Activated CD4-positive, alpha-beta T cell treated with anti-CD3 and anti-CD28 coated beads, Interleukin-2, amount 10 ng/mL, durations not matched to agents 24 days and 14 days (primary cell): ENCODE measurements at regions not wholly inside any gene's neighbourhood (a gene's known extent, or its start where the extent isn't known, plus 50 kb on each side); places are given as distances from the start of the nearest gene placed in this dataset.

ENCODE experiments used
- DNase-seq: peaks from one replicate; pipeline ENCODE4 v3.0.0; 2022
- H3K27ac Mint-ChIP-seq: one replicate; pipeline ENCODE4 v1.8.0; 2022; ENCODE audit warnings: mild to moderate bottlenecking, mixed read lengths
- H3K27me3 Mint-ChIP-seq: one replicate; pipeline ENCODE4 v1.8.0; 2022; ENCODE audit warnings: mixed read lengths
- H3K36me3 Mint-ChIP-seq: one replicate; pipeline ENCODE4 v1.8.0; 2022; ENCODE audit warnings: low read depth, mild to moderate bottlenecking, mixed read lengths
- H3K4me1 Mint-ChIP-seq: one replicate; pipeline ENCODE4 v1.8.0; 2021; ENCODE audit warnings: mixed read lengths
- H3K4me3 Mint-ChIP-seq: one replicate; pipeline ENCODE4 v1.8.0; 2022; ENCODE audit warnings: mild to moderate bottlenecking, moderate library complexity, mixed read lengths
- H3K9me3 Mint-ChIP-seq: one replicate; pipeline ENCODE4 v1.8.0; 2021; ENCODE audit warnings: mixed read lengths
- intact Hi-C: fragments of 100-400 bp; cut with micrococcal nuclease; formaldehyde crosslinking; loops from one replicate; pipeline ENCODE4 v1.15.1; 2023

DNA sequence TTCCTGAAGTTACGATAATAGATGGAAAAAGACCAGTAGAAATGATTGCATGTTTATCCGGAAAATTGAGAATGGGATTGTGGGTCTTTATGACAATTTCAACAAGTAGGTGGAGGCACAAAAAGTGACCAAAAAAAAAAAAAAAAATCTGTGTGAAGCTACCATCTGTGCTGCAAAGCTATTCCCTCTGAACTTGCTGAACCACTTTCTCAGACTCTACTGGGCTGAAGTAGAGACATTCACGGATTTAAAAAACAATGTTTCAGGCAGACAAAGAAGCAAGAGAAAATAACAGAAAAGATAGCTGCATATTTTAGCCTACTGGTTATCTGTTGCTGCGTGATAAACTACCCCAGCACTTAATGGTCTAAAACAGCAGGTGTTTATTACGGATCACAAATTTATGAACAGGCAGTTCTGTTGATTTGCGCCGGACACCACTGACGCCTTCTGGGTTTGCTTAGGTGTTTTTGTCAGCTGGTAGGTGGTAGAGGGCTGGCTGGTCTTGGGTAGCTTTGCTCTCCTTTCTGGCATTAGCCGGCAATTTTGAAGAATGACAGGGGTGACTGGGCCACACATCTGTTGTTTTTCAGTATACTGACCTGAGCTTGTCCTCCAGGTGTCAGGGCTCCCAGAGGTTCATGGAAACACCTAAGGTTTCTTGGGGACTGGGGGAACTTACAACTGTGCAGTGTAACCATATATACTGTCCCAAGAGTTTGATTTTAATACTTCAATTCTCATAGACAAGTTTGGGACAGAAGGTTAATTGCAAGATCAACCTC lies 665.1 kb downstream of the CCSER2 start:
- Mint-ChIP-seq H3K4me1 (no peaks in the 10 kb centered on the region), H3K36me3 (no peaks in the 10 kb centered on the region), H3K9me3 (no peaks in the 10 kb centered on the region), H3K4me3 (no peak overlapping the region), H3K27ac (no peak overlapping the region), H3K27me3 (no peaks in the 10 kb centered on the region)
- no peak for DNase-seq
- intact Hi-C loops, result no loop called here

DNA sequence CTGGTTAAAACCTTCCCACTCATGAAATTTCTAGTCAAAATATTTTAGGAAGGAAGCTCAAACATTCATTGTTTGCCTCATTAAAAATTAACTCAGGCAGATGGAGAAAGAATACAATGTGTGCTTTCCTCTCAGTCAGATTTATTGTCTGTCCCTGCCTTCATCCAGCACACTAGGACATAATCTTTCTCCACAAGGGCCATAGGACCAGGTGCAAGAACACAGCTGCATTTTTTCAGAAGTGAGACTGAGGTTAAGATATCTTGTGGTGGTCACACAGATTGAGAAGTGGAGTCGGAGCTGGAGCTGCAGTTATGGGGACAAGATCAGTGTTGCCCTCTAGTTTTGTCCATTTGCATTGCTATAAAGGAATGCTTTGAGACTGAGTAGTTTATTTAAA lies 666.3 kb downstream of the CCSER2 start:
- intact Hi-C loops, result no loop called here
- Mint-ChIP-seq H3K4me1 (no peaks in the 10 kb centered on the region), H3K9me3 (no peaks in the 10 kb centered on the region), H3K4me3 (no peak overlapping the region), H3K27ac (no peak overlapping the region), H3K36me3 (no peaks in the 10 kb centered on the region), H3K27me3 (no peaks in the 10 kb centered on the region)
- no peak for DNase-seq

DNA sequence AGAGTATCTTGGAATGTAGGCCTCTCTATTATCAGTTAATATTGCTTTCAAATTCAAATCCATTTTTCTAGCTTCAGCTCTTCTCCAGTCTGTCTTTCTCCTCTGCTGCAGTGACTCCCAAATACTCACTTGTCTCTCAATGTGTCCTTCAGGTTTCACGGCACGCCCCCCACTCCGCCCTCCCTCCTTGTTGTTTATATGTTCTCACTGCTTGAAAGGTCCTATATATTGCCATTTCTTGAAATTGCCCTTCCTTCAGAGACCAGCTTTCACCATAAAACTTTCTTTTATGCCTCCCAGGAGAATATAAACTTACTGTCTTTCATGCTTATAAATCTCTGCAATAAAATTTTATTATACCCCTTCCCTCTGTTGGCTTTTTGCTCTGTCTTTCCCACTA lies 668.2 kb downstream of the CCSER2 start:
- H3K9me3 Mint-ChIP-seq, result no peaks in the 10 kb centered on the region
- no peak overlapping the region for H3K27ac Mint-ChIP-seq
- H3K4me3 Mint-ChIP-seq, result no peak overlapping the region
- DNase-seq, result no peak
- intact Hi-C loops, result no loop called here
- no peaks in the 10 kb centered on the region for H3K36me3 Mint-ChIP-seq
- no peaks in the 10 kb centered on the region for H3K4me1 Mint-ChIP-seq
- H3K27me3 Mint-ChIP-seq, result no peaks in the 10 kb centered on the region

DNA sequence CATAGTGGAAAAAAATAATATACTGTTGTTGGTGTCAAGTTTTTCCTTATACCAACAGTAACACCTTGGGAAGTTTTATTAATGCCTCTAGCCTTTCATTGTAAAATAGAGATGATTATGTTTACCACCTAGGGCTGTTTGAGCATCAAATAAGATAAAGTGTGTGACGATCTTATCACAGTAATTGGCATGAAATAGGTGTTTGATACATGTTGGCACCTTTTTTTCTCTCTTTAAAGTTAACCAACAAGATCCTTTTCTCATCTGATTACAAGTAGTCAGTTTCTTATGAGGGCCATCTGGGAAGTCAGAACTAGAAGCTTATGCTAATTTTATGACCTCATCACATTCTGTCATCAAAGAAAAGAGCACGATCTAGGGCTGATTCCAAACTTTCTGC lies 669.5 kb downstream of the CCSER2 start:
- Mint-ChIP-seq H3K27ac (no peak overlapping the region), H3K9me3 (no peaks in the 10 kb centered on the region), H3K4me3 (no peak overlapping the region), H3K36me3 (no peaks in the 10 kb centered on the region), H3K4me1 (no peaks in the 10 kb centered on the region), H3K27me3 (no peaks in the 10 kb centered on the region)
- intact Hi-C loops, result no loop called here
- DNase-seq, result no peak

DNA sequence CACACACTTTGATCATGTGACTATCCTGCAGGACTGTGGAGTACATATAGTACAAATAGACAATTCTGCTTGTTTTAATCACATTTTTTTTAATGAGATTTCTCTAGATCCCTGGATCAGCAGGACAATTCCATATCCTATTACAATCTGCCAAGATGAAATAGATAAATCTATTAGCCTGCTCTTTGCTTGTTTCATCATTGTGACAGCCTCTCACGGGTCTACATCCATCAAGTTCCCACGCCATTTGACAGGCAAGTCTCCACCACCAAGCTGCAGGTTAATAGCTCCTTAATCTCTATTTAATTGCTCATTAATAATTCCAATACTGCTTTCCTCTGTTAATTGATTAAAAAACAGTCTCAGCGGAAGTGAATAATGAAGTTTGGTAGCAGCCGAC lies 671.5 kb downstream of the CCSER2 start:
- no peak overlapping the region for H3K4me3 Mint-ChIP-seq

DNA sequence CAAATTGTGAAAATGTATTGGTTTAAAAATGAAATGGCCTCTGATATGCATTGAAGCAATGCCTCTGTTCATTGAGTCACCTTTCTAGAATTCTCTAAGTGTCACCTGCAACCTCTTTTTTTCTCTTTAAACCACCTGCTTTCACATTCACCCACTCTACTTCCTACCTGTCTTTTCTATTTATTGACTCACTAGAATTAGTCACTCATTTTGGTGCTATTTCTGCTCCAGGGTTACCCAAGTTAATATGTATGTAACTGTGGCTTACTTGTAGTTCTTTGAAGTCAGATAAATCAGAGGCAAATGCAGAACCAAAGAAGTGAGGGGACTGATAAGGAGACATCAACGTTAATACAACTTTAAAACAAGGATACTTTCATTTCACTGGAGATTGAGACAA lies 674.7 kb downstream of the CCSER2 start:
- no peak overlapping the region for H3K27ac Mint-ChIP-seq

More for the DNA sequence above, 671.5 kb downstream of the CCSER2 start:
- Mint-ChIP-seq H3K36me3 (no peaks in the 10 kb centered on the region), H3K9me3 (no peaks in the 10 kb centered on the region), H3K4me1 (no peaks in the 10 kb centered on the region), H3K27ac (no peak overlapping the region), H3K27me3 (no peaks in the 10 kb centered on the region)
- no peak for DNase-seq
- intact Hi-C loops, result no loop called here

DNA sequence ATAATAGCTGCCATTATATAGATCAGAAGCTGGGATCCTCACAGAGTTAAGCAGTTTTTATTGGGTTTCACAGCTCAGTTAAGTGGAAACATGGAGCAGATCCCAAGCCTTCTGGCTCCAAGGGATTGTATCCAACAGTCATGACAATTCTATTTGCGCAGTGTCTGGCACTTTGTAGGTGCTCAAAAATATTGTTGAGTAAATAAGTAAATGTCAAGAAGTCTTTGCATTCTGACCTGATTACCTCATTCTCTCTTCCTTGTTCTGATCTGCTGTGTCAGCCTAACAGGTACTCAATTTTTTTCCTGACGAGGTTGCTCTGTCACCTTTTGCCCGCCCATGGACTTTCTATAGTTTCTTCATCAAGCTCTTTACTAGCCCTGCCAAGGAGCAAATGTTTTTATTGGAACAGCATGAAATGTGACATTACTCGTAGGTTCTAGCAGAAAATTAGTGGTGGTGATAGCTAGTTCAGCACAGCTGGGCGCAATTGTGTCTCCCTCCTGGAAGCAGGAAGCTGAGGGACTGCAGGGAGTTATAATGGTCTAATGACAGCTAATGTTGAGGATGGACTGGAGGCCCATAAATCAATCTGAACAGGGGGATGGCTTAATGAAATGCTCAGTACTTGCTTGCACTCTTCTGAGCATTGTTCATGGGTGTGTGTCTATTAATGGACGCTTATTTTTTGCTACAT lies 680.2 kb downstream of the CCSER2 start:
- Mint-ChIP-seq H3K9me3 (no peaks in the 10 kb centered on the region), H3K36me3 (no peaks in the 10 kb centered on the region), H3K27me3 (no peaks in the 10 kb centered on the region), H3K4me3 (no peak overlapping the region), H3K4me1 (no peaks in the 10 kb centered on the region), H3K27ac (no peak overlapping the region)
- DNase-seq, result no peak
- intact Hi-C loops, result no loop called here

More for the DNA sequence above, 674.7 kb downstream of the CCSER2 start:
- Mint-ChIP-seq H3K36me3 (no peaks in the 10 kb centered on the region), H3K27me3 (no peaks in the 10 kb centered on the region), H3K4me3 (no peak overlapping the region), H3K9me3 (no peaks in the 10 kb centered on the region), H3K4me1 (no peaks in the 10 kb centered on the region)
- no peak for DNase-seq
- intact Hi-C loops, result no loop called here

- no peak for DNase-seq
- Mint-ChIP-seq H3K27me3 (no peaks in the 10 kb centered on the region), H3K4me3 (no peak overlapping the region), H3K4me1 (no peaks in the 10 kb centered on the region), H3K27ac (no peak overlapping the region), H3K9me3 (no peaks in the 10 kb centered on the region), H3K36me3 (no peaks in the 10 kb centered on the region)
- intact Hi-C loops, result no loop called here
Measured at GRCh38 chr10:85012305-85012704, 683.9 kb downstream of the CCSER2 start.

- no peak overlapping the region for H3K27ac Mint-ChIP-seq
- intact Hi-C loops, result no loop called here
- no peaks in the 10 kb centered on the region for H3K36me3 Mint-ChIP-seq
- no peak overlapping the region for H3K4me3 Mint-ChIP-seq
- H3K4me1 Mint-ChIP-seq, result no peaks in the 10 kb centered on the region
- H3K9me3 Mint-ChIP-seq, result peaks cover 5% of the 10 kb centered on the region
- no peaks in the 10 kb centered on the region for H3K27me3 Mint-ChIP-seq
- DNase-seq, result no peak
Measured at GRCh38 chr10:85026878-85027467, 698.6 kb downstream of the CCSER2 start.

DNA sequence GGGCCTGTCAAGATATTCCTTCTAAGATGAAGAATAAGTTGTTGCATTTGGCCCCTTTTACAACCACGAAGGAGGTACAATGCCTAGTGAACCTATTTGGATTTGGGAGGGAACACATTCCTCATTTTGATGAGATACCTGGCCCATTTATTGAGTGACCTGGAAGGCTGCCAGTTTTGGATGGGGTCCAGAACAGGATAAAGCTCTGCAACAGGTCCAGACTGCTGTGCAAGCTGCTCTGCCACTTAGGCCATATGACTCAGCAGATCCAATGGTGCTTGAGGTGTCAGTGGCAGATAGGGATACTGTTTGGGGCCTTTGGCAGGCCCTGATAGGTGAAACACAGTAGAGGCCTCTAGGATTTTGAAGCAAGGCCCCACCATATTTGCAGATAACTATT lies 704.6 kb downstream of the CCSER2 start:
- Mint-ChIP-seq H3K27me3 (no peaks in the 10 kb centered on the region), H3K27ac (no peak overlapping the region), H3K4me1 (no peaks in the 10 kb centered on the region), H3K9me3 (peaks cover 5% of the 10 kb centered on the region), H3K4me3 (no peak overlapping the region), H3K36me3 (no peaks in the 10 kb centered on the region)
- intact Hi-C loops, result no loop called here
- no peak for DNase-seq

DNA sequence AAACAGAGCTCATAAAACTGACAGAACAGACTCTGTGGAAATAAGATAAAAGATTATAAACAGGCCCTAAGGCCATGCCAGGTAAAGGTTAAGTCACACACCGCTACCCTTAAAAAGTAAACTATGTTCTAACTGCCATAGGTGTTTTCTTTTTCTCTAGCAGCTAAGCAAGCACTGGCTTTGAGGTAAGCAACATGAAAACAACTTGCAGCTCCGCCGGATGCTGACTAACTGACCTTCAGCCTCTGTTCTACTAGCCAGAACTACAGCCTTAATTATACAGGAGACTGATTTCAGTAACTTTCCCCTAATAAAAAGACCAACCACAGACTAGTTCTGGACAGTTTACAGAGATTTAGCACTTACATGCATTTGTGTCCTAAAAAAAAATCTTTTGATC lies 708.3 kb downstream of the CCSER2 start:
- H3K27me3 Mint-ChIP-seq, result no peaks in the 10 kb centered on the region

GRCh38 chr10:85039311-85039710 lies 710.9 kb downstream of the CCSER2 start:
- Mint-ChIP-seq H3K27me3 (no peaks in the 10 kb centered on the region), H3K9me3 (peaks cover 15% of the 10 kb centered on the region), H3K36me3 (no peaks in the 10 kb centered on the region), H3K4me1 (no peaks in the 10 kb centered on the region), H3K4me3 (no peak overlapping the region), H3K27ac (no peak overlapping the region)
- intact Hi-C loops, result no loop called here
- DNase-seq, result no peak

More for the DNA sequence above, 708.3 kb downstream of the CCSER2 start:
- H3K4me1 Mint-ChIP-seq, result no peaks in the 10 kb centered on the region
- intact Hi-C loops, result no loop called here
- H3K4me3 Mint-ChIP-seq, result no peak overlapping the region
- peaks cover 15% of the 10 kb centered on the region for H3K9me3 Mint-ChIP-seq
- H3K36me3 Mint-ChIP-seq, result no peaks in the 10 kb centered on the region
- DNase-seq, result no peak
- H3K27ac Mint-ChIP-seq, result no peak overlapping the region

- peaks cover 13% of the 10 kb centered on the region for H3K9me3 Mint-ChIP-seq
- DNase-seq, result no peak
Measured at GRCh38 chr10:85043207-85043606, 714.8 kb downstream of the CCSER2 start.

DNA sequence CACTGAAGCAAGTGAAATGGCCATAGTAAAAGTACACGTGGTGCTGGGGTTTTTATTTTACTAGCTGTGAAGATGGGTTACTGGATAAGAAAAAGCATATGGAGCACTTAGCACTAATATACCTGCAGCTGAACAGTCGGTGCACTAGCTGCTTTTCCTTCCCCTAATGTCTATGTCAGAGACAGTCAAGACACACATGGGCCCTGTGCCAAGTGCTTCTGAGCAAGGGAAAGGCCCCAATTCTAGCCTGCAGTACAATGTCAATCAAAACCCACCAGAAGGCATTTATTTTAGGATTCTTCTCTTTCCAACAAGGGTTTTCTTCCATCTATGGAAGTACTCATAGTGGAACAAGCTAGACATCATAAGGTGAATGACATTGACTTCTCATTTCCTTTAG lies 716.7 kb downstream of the CCSER2 start:
- Mint-ChIP-seq H3K9me3 (peaks cover 3% of the 10 kb centered on the region), H3K4me3 (no peak overlapping the region), H3K27me3 (no peaks in the 10 kb centered on the region), H3K27ac (no peak overlapping the region), H3K36me3 (no peaks in the 10 kb centered on the region), H3K4me1 (no peaks in the 10 kb centered on the region)
- no peak for DNase-seq
- intact Hi-C loops, result no loop called here

More at GRCh38 chr10:85043207-85043606, 714.8 kb downstream of the CCSER2 start:
- no peak overlapping the region for H3K27ac Mint-ChIP-seq
- H3K4me3 Mint-ChIP-seq, result no peak overlapping the region
- H3K4me1 Mint-ChIP-seq, result no peaks in the 10 kb centered on the region
- H3K27me3 Mint-ChIP-seq, result no peaks in the 10 kb centered on the region
- intact Hi-C loops, result no loop called here
- H3K36me3 Mint-ChIP-seq, result no peaks in the 10 kb centered on the region
